ENCODE measurements at regions not wholly inside any gene's neighbourhood (a gene's known extent, or its start where the extent isn't known, plus 50 kb on each side); places are given as distances from the start of the nearest gene placed in this dataset.

DNA sequence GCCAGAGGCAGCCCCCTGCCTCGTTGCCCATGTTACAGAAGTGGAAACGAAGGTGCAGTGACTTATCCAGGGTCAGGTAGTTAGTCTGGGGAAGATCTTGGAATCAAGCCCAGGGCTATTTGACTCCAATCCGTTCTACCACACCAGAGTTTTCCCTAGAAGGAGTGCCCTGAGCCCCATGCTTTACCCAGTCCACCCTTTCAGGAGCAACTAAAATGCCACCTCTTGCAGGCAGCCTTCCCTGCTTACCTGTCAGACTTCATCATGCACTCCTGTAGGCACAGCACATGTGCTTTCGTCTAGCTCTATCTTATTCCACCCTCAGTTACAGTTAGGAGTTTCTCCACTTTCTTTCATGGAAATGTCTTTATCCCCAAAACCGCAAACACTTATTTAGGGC is 80.2 kb downstream of the CHST1 start:
- Mint-ChIP-seq H3K27me3 (ENCODE audit: unreplicated experiment) (peaks cover 16% of the 10 kb centered on the region), H3K9me3 (ENCODE audit: unreplicated experiment) (no peaks in the 10 kb centered on the region), H3K4me3 (ENCODE audit: unreplicated experiment) (no peak overlapping the region), H3K27ac (ENCODE audit: unreplicated experiment) (no peak overlapping the region), H3K36me3 (ENCODE audit: unreplicated experiment) (no peaks in the 10 kb centered on the region), H3K4me1 (ENCODE audit: unreplicated experiment) (no peaks in the 10 kb centered on the region)
- DNase-seq (ENCODE audit: extremely low spot score, unreplicated experiment), result no peak
- no peak for TF ChIP-seq CTCF (IDR thresholded peaks at IDR 0.05)

- no peaks in the 10 kb centered on the region for H3K36me3 Mint-ChIP-seq (ENCODE audit: unreplicated experiment)
- H3K27ac Mint-ChIP-seq (ENCODE audit: unreplicated experiment), result no peak overlapping the region
- DNase-seq (ENCODE audit: extremely low spot score, unreplicated experiment), result no peak
Measured at GRCh38 chr11:45583981-45584566, 81.3 kb downstream of the CHST1 start.

GRCh38 chr11:45580399-45580798 is 85.0 kb downstream of the CHST1 start:
- no peaks in the 10 kb centered on the region for H3K9me3 Mint-ChIP-seq (ENCODE audit: unreplicated experiment)
- no peaks in the 10 kb centered on the region for H3K36me3 Mint-ChIP-seq (ENCODE audit: unreplicated experiment)
- no peaks in the 10 kb centered on the region for H3K4me1 Mint-ChIP-seq (ENCODE audit: unreplicated experiment)
- no peak for DNase-seq (ENCODE audit: extremely low spot score, unreplicated experiment)
- no peak overlapping the region for H3K4me3 Mint-ChIP-seq (ENCODE audit: unreplicated experiment)
- H3K27ac Mint-ChIP-seq (ENCODE audit: unreplicated experiment), result no peak overlapping the region
- no peak for TF ChIP-seq CTCF (IDR thresholded peaks at IDR 0.05)
- H3K27me3 Mint-ChIP-seq (ENCODE audit: unreplicated experiment), result peaks cover 10% of the 10 kb centered on the region

More at GRCh38 chr11:45583981-45584566, 81.3 kb downstream of the CHST1 start:
- no peaks in the 10 kb centered on the region for H3K9me3 Mint-ChIP-seq (ENCODE audit: unreplicated experiment)
- H3K27me3 Mint-ChIP-seq (ENCODE audit: unreplicated experiment), result peaks cover 17% of the 10 kb centered on the region
- no peaks in the 10 kb centered on the region for H3K4me1 Mint-ChIP-seq (ENCODE audit: unreplicated experiment)
- H3K4me3 Mint-ChIP-seq (ENCODE audit: unreplicated experiment), result no peak overlapping the region
- TF ChIP-seq CTCF (IDR thresholded peaks at IDR 0.05), result no peak

DNA sequence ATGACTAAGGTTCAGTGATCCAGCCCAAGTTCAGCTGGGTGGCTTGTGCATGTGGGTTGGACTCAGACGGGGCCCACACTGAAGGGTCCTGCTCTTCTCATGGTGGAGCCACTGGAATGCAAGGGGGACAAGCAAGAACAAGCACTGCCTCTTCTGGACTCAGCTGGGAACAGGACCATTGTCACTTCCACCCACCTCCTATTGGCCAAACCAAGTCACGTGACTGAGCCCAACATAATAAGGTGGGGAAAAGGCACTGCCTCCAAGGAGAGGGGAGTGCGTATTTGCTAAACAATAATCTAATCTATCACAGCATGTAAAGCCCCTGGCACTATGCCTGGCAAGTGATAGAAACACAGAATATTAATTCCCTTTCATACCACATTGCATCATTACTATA is 87.1 kb downstream of the CHST1 start:
- DNase-seq (ENCODE audit: extremely low spot score, unreplicated experiment), result no peak
- no peak for TF ChIP-seq CTCF (IDR thresholded peaks at IDR 0.05)
- H3K27me3 Mint-ChIP-seq (ENCODE audit: unreplicated experiment), result peaks cover 14% of the 10 kb centered on the region

DNA sequence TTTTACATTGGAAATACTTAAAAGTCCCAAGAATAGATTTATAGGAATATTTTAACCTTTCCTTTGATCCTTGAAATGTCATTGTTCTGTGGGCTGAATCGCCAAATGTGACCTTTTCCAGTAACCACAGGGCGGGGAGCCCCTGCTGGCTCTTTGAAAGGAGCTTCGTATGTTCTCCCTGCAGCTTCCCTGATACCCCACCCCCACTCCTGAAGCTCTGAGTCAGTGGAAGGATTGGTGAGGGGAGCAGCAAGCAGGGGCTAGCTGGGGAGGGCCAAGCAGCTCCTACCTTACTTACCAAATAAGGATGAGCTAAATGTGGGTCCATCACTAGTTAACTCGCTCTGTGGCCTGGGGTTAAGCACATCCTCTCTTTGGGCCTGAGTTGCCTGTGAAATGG is 87.7 kb downstream of the CHST1 start:
- no peak for TF ChIP-seq CTCF (IDR thresholded peaks at IDR 0.05)
- Mint-ChIP-seq H3K27me3 (ENCODE audit: unreplicated experiment) (peaks cover 14% of the 10 kb centered on the region), H3K36me3 (ENCODE audit: unreplicated experiment) (no peaks in the 10 kb centered on the region), H3K4me3 (ENCODE audit: unreplicated experiment) (no peak overlapping the region), H3K4me1 (ENCODE audit: unreplicated experiment) (no peaks in the 10 kb centered on the region), H3K9me3 (ENCODE audit: unreplicated experiment) (no peaks in the 10 kb centered on the region), H3K27ac (ENCODE audit: unreplicated experiment) (no peak overlapping the region)
- DNase-seq (ENCODE audit: extremely low spot score, unreplicated experiment), result no peak

More for the DNA sequence above, 87.1 kb downstream of the CHST1 start:
- Mint-ChIP-seq H3K4me3 (ENCODE audit: unreplicated experiment) (no peak overlapping the region), H3K27ac (ENCODE audit: unreplicated experiment) (no peak overlapping the region), H3K9me3 (ENCODE audit: unreplicated experiment) (no peaks in the 10 kb centered on the region), H3K4me1 (ENCODE audit: unreplicated experiment) (no peaks in the 10 kb centered on the region), H3K36me3 (ENCODE audit: unreplicated experiment) (no peaks in the 10 kb centered on the region)

All from osteocyte (in vitro differentiated cells).